ENCODE measurements at regions not wholly inside any gene's neighbourhood (a gene's known extent, or its start where the extent isn't known, plus 50 kb on each side); places are given as distances from the start of the nearest gene placed in this dataset.
"Not testable (repeated sequence)": the region's sequence is repeated elsewhere in the genome, so short reads cannot be mapped to it uniquely, and the experiment has no call there.

DNA sequence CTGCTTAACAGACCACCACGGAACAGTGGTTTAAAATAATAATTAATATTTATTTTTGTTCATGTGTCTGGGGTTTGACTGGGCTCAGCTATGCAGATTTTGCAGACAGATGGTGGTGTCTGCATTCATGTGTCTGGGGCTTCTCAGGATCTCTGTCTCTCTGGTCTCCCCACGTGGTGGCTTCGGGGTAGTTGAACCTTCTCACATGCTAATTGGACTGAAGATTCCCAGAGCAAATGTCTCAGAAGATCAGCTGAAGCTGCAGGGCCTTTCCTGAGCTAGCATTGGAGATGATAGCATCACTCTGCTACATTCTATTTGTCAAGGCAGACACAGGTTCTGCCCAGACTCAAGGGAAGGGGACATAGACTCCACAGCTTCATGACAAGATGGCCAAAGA, 109.1 kb upstream of the DNAH14 start:
- no peak for TF ChIP-seq CTCF (IDR thresholded peaks at IDR 0.05; ENCODE audit: low read depth, low read length)
- no peak for DNase-seq (ENCODE audit: low read depth, low spot score)
- Histone ChIP-seq H3K4me3 (ENCODE audit: low read depth, low read length) (no peak overlapping the region), H3K27me3 (ENCODE audit: control insufficient read depth, insufficient read depth, low read length) (peaks cover 3% of the 10 kb centered on the region), H3K27ac (ENCODE audit: low read depth, low read length) (no peak overlapping the region), H3K9me3 (ENCODE audit: control insufficient read depth, insufficient read depth, low read length) (no peaks in the 10 kb centered on the region; the same call in 1 of the 2 replicates)
- ChIA-PET POLR2A (no interaction called here), CTCF (no interaction called here)

- H3K27me3 ChIP-seq (ENCODE audit: control insufficient read depth, insufficient read depth, low read length); H3K4me3 ChIP-seq (ENCODE audit: low read depth, low read length); CTCF ChIA-PET; H3K27ac ChIP-seq (ENCODE audit: low read depth, low read length); DNase-seq (ENCODE audit: low read depth, low spot score); POLR2A ChIA-PET; H3K9me3 ChIP-seq (ENCODE audit: control insufficient read depth, insufficient read depth, low read length): not testable (repeated sequence)
Observed at GRCh38 chr1:224821751-224822150, 107.7 kb upstream of the DNAH14 start.

DNA sequence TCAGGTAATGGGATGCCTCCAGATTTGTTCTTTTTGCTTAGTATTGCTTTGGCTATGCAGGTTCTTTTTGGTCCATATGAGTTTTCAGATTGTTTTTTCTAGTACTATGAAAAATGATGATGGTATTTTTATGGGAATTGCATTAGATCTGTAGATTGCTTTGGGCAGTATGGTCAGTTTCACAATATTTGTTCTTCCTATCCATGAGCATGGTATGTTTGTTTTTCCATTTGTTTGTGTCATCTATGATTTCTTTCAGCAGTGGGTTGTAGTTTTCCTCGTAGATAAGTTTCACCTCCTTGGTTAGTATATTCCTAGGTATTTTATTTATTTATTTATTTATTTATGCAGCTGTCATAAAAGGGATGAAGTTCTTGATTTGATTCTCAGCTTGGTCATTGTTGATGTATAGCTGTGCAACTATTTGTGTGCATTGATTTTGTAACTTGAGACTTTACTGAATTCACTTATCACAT, 103.9 kb upstream of the DNAH14 start:
- POLR2A ChIA-PET: no interaction called here
- CTCF ChIA-PET: no interaction called here
- Histone ChIP-seq H3K27me3 (ENCODE audit: control insufficient read depth, insufficient read depth, low read length) (peaks cover 8% of the 10 kb centered on the region), H3K27ac (ENCODE audit: low read depth, low read length) (no peak overlapping the region), H3K4me3 (ENCODE audit: low read depth, low read length) (no peak overlapping the region), H3K9me3 (ENCODE audit: control insufficient read depth, insufficient read depth, low read length) (no peaks in the 10 kb centered on the region; the same call in 1 of the 2 replicates)
- DNase-seq (ENCODE audit: low read depth, low spot score): no peak
- TF ChIP-seq CTCF (IDR thresholded peaks at IDR 0.05; ENCODE audit: low read depth, low read length): no peak

GRCh38 chr1:224828691-224829090, 100.8 kb upstream of the DNAH14 start:
- no peak for TF ChIP-seq CTCF (IDR thresholded peaks at IDR 0.05; ENCODE audit: low read depth, low read length)
- Histone ChIP-seq H3K9me3 (ENCODE audit: control insufficient read depth, insufficient read depth, low read length) (no peaks in the 10 kb centered on the region; the same call in 1 of the 2 replicates), H3K27me3 (ENCODE audit: control insufficient read depth, insufficient read depth, low read length) (peaks cover 10% of the 10 kb centered on the region), H3K27ac (ENCODE audit: low read depth, low read length) (no peak overlapping the region), H3K4me3 (ENCODE audit: low read depth, low read length) (no peak overlapping the region)
- no peak for DNase-seq (ENCODE audit: low read depth, low spot score)
- ChIA-PET CTCF (no interaction called here), POLR2A (no interaction called here)

DNA sequence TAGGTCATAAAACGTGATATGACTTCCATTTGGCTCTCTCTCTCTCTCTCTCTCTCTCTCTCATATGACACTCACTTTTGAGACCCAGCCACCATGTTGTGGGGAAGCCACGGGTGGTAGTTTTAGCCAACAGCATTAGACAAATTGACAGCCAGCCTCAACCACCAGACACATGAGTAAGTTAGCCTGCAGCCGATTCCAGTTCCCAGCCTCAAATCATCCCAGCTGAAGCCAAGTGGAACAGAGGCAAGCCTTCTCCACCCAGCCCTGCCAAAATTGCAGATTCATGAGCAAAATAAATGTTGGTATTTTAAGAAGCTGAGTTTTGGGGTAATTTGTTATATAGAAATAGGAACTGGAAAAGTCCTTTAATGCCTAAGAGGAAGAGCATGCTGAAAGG, 98.0 kb upstream of the DNAH14 start:
- H3K4me3 ChIP-seq (ENCODE audit: low read depth, low read length): no peak overlapping the region
- no peaks in the 10 kb centered on the region; the same call in 1 of the 2 replicates for H3K9me3 ChIP-seq (ENCODE audit: control insufficient read depth, insufficient read depth, low read length)
- H3K27ac ChIP-seq (ENCODE audit: low read depth, low read length): no peak overlapping the region
- peaks cover 10% of the 10 kb centered on the region for H3K27me3 ChIP-seq (ENCODE audit: control insufficient read depth, insufficient read depth, low read length)
- ChIA-PET CTCF (no interaction called here), POLR2A (no interaction called here)
- DNase-seq (ENCODE audit: low read depth, low spot score): no peak
- no peak for TF ChIP-seq CTCF (IDR thresholded peaks at IDR 0.05; ENCODE audit: low read depth, low read length)

GRCh38 chr1:224839648-224840300, 89.7 kb upstream of the DNAH14 start:
- DNase-seq (ENCODE audit: low read depth, low spot score); H3K27ac ChIP-seq (ENCODE audit: low read depth, low read length); POLR2A ChIA-PET; H3K27me3 ChIP-seq (ENCODE audit: control insufficient read depth, insufficient read depth, low read length); H3K9me3 ChIP-seq (ENCODE audit: control insufficient read depth, insufficient read depth, low read length); H3K4me3 ChIP-seq (ENCODE audit: low read depth, low read length): not testable (repeated sequence)
- CTCF ChIA-PET: interaction anchor here (0.9 to 1.2 kb wide), 2 partner anchors 11 to 13 kb away, joined by 3 read pairs; no protein-coding TSS in a partner anchor

- H3K27ac ChIP-seq (ENCODE audit: low read depth, low read length); H3K4me3 ChIP-seq (ENCODE audit: low read depth, low read length); H3K27me3 ChIP-seq (ENCODE audit: control insufficient read depth, insufficient read depth, low read length); CTCF ChIA-PET; H3K9me3 ChIP-seq (ENCODE audit: control insufficient read depth, insufficient read depth, low read length); POLR2A ChIA-PET; DNase-seq (ENCODE audit: low read depth, low spot score): not testable (repeated sequence)
Observed at GRCh38 chr1:224841803-224842202, 87.7 kb upstream of the DNAH14 start.

Measured in AG04450 (cell line).